GM18909 (cell line): ENCODE measurements at regions not wholly inside any gene's neighbourhood (a gene's known extent, or its start where the extent isn't known, plus 50 kb on each side); places are given as distances from the start of the nearest gene placed in this dataset.
"Not testable (repeated sequence)": the region's sequence is repeated elsewhere in the genome, so short reads cannot be mapped to it uniquely, and the experiment has no call there.

Experiments used
- ATAC-seq: cut with Tn5 transposase; IDR thresholded peaks from one replicate; pipeline ENCODE4 v1.9.1; 2021; ENCODE audit warnings: mild to moderate bottlenecking; ENCODE audit not compliant: unreplicated experiment, poor library complexity

GRCh38 chr22:22754961-22755777, 110.8 kb downstream of the GGTLC2 start:
- no peak for ATAC-seq

GRCh38 chr22:22755778-22756100, 111.3 kb downstream of the GGTLC2 start:
- ATAC-seq, result no peak

- no peak for ATAC-seq
These were observed 111.7 kb downstream of the GGTLC2 start for GRCh38 chr22:22756109-22756508.

- not testable (repeated sequence) for ATAC-seq
These were observed 112.3 kb downstream of the GGTLC2 start for GRCh38 chr22:22756551-22757201.

- ATAC-seq, result not testable (repeated sequence)
These were observed 113.8 kb downstream of the GGTLC2 start for GRCh38 chr22:22758101-22758807.

GRCh38 chr22:22759371-22759770, 115.0 kb downstream of the GGTLC2 start:
- ATAC-seq, result no peak

- no peak for ATAC-seq
These were observed 115.6 kb downstream of the GGTLC2 start for GRCh38 chr22:22759889-22760546.

GRCh38 chr22:22761606-22761962, 117.2 kb downstream of the GGTLC2 start:
- ATAC-seq, result no peak

- ATAC-seq, result no peak
These were observed 117.8 kb downstream of the GGTLC2 start for GRCh38 chr22:22761963-22762772.

GRCh38 chr22:22763512-22763911, 119.1 kb downstream of the GGTLC2 start:
- ATAC-seq, result no peak

- ATAC-seq, result no peak
These were observed 119.7 kb downstream of the GGTLC2 start for GRCh38 chr22:22764085-22764484.

GRCh38 chr22:22767876-22768602, 119.6 kb upstream of the IGLL5 start:
- ATAC-seq, result no peak

GRCh38 chr22:22768885-22769284, 118.7 kb upstream of the IGLL5 start:
- ATAC-seq, result no peak

GRCh38 chr22:22769434-22770279, 118.0 kb upstream of the IGLL5 start:
- ATAC-seq, result no peak

GRCh38 chr22:22770280-22770871, 117.2 kb upstream of the IGLL5 start:
- ATAC-seq, result no peak

- ATAC-seq, result no peak
These were observed 116.7 kb upstream of the IGLL5 start for GRCh38 chr22:22770881-22771280.

- ATAC-seq, result no peak
These were observed 115.8 kb upstream of the IGLL5 start for GRCh38 chr22:22771696-22772377.

- no peak for ATAC-seq
These were observed 115.2 kb upstream of the IGLL5 start for GRCh38 chr22:22772396-22772795.
